GM12892 (cell line): ENCODE measurements at regions not wholly inside any gene's neighbourhood (a gene's known extent, or its start where the extent isn't known, plus 50 kb on each side); places are given as distances from the start of the nearest gene placed in this dataset.

Source experiments
- POLR2A ChIP-seq: IDR thresholded peaks from 2 replicates; pipeline ENCODE4 v1.6.1; 2011; ENCODE audit warnings: low read depth, low read length, control low read depth
- POLR2AphosphoS5 ChIP-seq: IDR thresholded peaks from 2 replicates; pipeline ENCODE4 v1.6.1; 2011; ENCODE audit warnings: low read depth, low read length, control low read depth
- TAF1 ChIP-seq: IDR thresholded peaks from 2 replicates; pipeline ENCODE4 v1.6.1; 2011; ENCODE audit warnings: low read depth, mild to moderate bottlenecking, control low read depth, low read length, borderline replicate concordance

GRCh38 chr17:79168486-79169055 lies 93.9 kb downstream of the ENGASE start:
- TF ChIP-seq POLR2AphosphoS5 (no peak), POLR2A (no peak), TAF1 (no peak)
